GM19023 (cell line): ENCODE measurements at regions not wholly inside any gene's neighbourhood (a gene's known extent, or its start where the extent isn't known, plus 50 kb on each side); places are given as distances from the start of the nearest gene placed in this dataset.

Experiments
- ATAC-seq: cut with Tn5 transposase; IDR thresholded peaks from one replicate; pipeline ENCODE4 v1.9.1; 2021; ENCODE audit warnings: mild to moderate bottlenecking, moderate library complexity; ENCODE audit not compliant: unreplicated experiment

DNA sequence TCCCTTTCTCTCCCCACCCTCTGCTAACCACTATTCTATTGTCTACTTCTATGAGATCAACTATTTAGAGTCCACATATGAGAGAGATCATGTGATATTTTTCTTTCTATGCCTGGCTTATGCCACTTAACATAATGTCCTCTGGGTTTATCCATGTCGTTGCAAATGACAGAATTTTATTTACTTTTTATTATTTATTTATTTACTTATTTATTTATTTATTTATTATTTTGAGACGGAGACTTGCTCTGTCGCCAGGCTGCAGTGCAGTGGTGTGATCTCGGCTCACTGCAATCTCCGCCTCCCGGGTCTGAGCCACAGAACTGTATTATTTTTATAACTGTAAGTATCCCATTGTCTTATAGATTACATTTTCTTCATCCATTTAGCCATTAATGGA lies 443.4 kb upstream of the CDH19 start:
- ATAC-seq = no peak

DNA sequence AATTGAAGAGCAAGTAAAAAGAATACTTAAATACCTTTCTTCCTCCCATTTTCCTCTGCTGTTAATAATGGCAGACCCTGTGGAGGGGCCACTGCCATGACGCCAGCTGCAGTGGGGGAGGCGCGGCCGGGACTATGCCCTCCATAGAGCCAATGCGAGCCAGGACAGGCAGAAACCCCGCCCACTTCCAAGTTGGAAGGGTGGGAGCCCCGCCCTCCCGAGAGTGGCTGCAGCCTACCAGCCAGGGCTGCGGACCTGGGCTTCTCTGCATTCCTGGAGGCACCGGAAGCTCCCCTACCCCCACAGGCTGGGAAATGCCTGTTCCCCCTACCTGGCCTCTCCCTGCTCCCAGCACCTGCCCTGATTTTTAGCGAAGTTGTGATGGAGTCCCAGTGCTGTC lies 439.4 kb upstream of the CDH19 start:
- no peak for ATAC-seq

DNA sequence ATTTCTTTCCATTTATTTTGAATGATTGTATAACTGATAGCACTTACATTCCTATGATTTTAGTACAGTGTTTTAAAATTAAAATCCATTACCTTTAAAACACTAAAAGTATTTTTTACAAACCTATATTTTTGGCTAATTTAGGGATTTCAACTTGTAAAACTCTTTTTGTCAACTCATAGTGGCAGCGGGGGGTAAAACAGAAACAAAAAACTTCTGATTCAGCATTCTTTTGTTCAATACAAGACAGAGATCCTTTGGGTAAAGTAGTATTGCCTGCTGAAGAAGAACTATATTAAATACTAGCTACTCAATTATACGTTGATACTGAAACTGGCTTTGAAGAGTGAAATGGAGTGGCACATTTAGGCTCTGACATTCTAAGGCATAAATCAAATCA lies 437.4 kb upstream of the CDH19 start:
- no peak for ATAC-seq

GRCh38 chr18:67035026-67035425 lies 431.1 kb upstream of the CDH19 start:
- no peak for ATAC-seq

- ATAC-seq = no peak
These were observed 419.2 kb upstream of the CDH19 start for GRCh38 chr18:67023059-67023458.

- ATAC-seq = no peak
These were observed 407.0 kb upstream of the CDH19 start for GRCh38 chr18:67010919-67011318.

- no peak for ATAC-seq
These were observed 404.1 kb upstream of the CDH19 start for GRCh38 chr18:67007999-67008398.

GRCh38 chr18:67007085-67007484 lies 403.2 kb upstream of the CDH19 start:
- no peak for ATAC-seq

DNA sequence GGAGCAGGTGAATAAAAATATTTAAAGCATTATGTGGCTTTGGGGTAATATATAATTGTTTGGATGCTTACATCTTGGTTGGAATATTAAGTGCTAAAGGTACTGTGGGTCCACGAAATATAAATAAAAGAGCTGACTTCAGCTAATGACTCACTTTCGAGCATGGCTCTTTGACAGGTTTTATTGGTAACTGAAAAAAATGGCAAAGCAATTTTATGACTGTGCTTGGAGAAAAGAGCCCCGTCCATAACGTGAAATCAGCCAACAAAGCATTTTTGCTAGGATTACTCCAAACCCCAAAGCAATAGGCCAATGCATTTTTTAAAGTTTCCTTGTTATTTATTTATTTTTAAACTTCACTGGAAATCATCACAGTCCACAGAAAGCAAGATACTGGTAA lies 397.2 kb upstream of the CDH19 start:
- no peak for ATAC-seq

GRCh38 chr18:66999003-66999402 lies 395.1 kb upstream of the CDH19 start:
- ATAC-seq = no peak

GRCh38 chr18:66995270-66995669 lies 391.4 kb upstream of the CDH19 start:
- ATAC-seq = no peak

- ATAC-seq = no peak
These were observed 390.9 kb upstream of the CDH19 start for GRCh38 chr18:66994790-66995189.

- ATAC-seq = no peak
These were observed 389.6 kb upstream of the CDH19 start for GRCh38 chr18:66993492-66993891.

DNA sequence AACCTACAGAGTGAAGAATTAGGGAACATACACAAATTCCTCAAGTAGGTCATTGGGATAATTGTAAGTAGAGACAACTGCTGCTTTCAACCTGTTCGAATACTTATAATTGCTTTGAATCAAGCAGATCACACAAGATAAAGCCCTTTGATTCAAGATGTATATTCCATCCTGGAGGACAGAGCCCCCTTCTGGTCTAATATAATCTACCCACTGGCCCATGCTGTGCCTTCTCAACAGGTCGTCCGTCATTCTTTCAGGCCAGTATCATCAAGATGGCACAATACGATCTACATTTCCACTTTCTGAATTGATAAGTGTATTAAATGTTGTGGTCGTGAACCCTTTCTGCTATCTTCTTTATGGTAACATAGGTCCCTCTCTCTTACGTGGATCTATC lies 387.0 kb upstream of the CDH19 start:
- no peak for ATAC-seq

DNA sequence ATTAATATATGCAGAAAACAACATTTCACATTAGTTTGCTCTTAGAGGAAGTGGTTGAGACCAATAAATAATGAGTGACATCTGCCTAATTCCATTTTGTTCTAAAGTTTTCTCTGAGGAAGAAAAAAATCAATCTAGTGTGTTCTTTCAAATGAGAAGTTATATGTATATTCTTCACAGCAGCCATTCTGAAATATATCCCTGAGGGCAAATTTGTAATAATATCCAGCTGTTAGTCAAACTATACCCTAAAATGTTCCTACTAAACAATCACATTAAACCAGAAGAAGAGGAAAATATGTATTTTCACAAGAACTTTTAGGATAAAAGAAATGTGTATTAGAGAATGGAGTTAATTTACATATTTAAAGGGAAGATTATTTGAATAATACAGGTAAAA lies 375.1 kb upstream of the CDH19 start:
- no peak for ATAC-seq

GRCh38 chr18:66972681-66973080 lies 368.8 kb upstream of the CDH19 start:
- no peak for ATAC-seq

DNA sequence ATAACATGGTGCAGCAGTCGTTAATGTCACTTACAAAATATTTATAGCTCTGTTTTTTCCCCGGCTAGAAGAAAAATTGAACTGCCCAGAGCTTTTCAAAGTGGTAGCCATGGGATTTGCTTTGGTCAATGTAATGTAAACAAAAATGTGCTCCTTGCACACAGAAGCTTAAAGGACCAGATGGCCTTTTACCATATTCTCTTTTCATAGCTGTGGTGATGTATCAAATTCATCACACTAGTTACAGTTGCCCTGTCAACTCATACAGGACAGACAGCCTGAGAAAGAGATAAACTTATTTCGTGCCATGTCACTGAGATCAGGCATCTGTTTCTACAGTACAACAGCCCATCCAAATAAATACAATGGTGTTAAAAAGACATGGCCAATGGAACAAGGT lies 368.1 kb upstream of the CDH19 start:
- ATAC-seq = no peak

GRCh38 chr18:66966171-66966570 lies 362.3 kb upstream of the CDH19 start:
- ATAC-seq = no peak

DNA sequence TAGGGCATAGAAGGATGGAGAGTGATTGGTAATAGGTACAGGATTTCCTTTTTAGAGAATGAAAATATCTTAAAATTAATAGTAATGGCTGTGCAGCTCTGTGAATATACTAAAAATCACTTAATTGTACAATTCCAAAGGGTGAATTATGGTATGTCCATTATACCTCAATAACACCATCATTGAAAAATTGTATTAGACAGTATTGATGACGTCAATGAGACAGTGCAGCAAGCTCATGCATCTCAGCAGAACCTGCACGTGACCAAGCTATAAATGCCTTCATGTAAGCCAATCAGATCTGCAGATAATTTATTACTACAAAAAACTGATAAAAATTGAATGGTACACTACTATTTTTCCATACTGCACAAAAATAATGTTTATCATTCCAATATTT lies 354.4 kb upstream of the CDH19 start:
- no peak for ATAC-seq

DNA sequence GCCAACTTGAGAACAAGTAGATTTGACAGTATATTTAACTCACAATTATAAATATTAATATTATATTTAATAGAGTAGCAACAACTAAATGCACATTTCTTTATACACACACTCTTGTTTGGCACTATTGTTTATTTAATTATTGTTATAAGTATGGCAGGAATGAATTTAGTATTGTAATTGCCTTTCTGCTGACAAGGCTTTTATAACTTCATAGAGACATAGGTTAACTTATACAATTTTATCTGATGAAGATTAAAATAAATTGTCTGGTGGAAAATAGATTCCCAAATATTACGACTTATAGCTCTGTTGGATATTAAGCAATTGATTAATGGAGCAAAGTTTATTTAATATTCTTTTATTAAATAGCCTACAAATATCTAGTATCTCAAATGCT lies 347.9 kb upstream of the CDH19 start:
- no peak for ATAC-seq

DNA sequence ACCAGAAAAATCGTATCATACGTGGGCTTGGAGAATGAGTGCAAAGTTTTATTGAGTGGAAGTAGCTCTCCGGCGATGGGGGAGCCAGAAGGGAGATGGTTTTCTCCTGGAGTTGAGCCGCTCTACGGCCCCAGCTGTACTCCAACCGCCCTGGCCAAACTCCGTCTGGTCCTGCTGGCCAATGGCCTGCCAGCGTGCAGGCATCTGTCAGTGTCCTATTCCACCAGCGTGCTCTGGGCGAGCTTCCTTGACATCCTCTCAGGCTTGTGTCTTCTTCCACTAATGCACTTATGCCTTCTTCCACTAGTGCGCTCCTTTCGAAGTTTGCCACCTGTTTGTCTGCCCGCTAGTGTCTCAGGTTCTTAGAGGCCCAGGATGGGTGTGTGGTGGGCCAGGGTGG lies 345.5 kb upstream of the CDH19 start:
- no peak for ATAC-seq

GRCh38 chr18:66937546-66937945 lies 333.7 kb upstream of the CDH19 start:
- ATAC-seq = no peak

DNA sequence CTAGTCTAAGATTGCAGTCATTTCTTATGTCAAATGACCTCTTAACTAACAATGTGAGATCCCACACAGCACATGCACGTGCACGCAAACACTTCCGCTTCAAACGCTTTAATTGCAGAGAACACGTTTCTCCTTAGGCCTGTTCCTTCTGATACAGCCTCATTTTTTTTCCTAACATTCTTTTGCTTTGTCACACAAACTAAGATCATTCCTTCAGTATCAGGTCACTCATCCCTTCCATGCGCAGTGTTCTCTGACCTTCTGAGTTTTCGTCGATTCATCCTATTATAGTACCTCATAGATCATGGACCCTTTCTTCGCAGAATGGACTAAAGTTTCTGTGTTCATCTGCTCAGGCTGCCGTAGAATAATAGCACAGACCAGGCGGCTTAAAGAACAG lies 327.1 kb upstream of the CDH19 start:
- ATAC-seq = no peak

DNA sequence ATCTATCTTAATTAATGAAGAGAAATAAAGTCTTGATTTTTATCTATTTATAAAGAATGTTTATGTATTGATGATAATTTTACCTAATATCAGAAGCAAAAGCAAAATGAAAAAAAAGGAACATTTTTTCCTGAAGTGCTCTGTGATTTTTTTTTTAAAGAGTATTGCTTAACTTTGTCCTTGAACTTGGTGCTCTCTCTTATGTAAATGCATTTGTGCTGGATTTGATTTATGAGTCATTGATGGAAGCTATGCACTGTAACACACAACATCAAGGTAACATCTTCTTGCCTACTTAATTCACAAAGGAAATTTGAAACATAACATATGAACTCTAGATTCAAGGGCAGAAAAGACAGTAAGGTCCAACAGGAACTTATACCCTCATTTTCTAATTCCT lies 312.9 kb upstream of the CDH19 start:
- no peak for ATAC-seq
